DND-41 (cell line): ENCODE measurements at regions not wholly inside any gene's neighbourhood (a gene's known extent, or its start where the extent isn't known, plus 50 kb on each side); places are given as distances from the start of the nearest gene placed in this dataset.

Experiments
- CTCF ChIP-seq: IDR thresholded peaks from 2 replicates; pipeline ENCODE4 v1.5.1; 2012; ENCODE audit warnings: borderline replicate concordance, low read length, moderate library complexity, mild to moderate bottlenecking; ENCODE audit not compliant: poor library complexity, severe bottlenecking; ENCODE audit errors: extremely low read depth
- EZH2 ChIP-seq: IDR thresholded peaks from 3 replicates; pipeline ENCODE4 v1.6.1; 2012; ENCODE audit warnings: borderline replicate concordance, low read depth, mild to moderate bottlenecking, moderate library complexity, low read length, inconsistent platforms; ENCODE audit not compliant: severe bottlenecking

- no peak for TF ChIP-seq CTCF
- no peak for TF ChIP-seq EZH2
These were observed 724.2 kb upstream of the CELF2 start for GRCh38 chr10:10293481-10293951.
